Neuron (in vitro differentiated cells): ENCODE measurements at regions not wholly inside any gene's neighbourhood (a gene's known extent, or its start where the extent isn't known, plus 50 kb on each side); places are given as distances from the start of the nearest gene placed in this dataset.

Source experiments
- H2AFZ ChIP-seq: one replicate; pipeline ENCODE4 v1.6.1; 2013; ENCODE audit warnings: low read depth, mild to moderate bottlenecking, inconsistent platforms, low read length, moderate library complexity
- H3K27me3 ChIP-seq: one replicate; pipeline ENCODE4 v1.6.1; 2013; ENCODE audit warnings: low read length; ENCODE audit not compliant: insufficient read depth
- H3K36me3 ChIP-seq: one replicate; pipeline ENCODE4 v1.6.1; 2013; ENCODE audit warnings: low read length; ENCODE audit not compliant: insufficient read depth
- H3K4me1 ChIP-seq: one replicate; pipeline ENCODE4 v1.6.1; 2013; ENCODE audit warnings: low read length; ENCODE audit not compliant: insufficient read depth
- H3K4me3 ChIP-seq: 2 replicates; pipeline ENCODE4 v1.5.1; 2013; ENCODE audit warnings: mild to moderate bottlenecking, low read length, moderate library complexity
- H3K9me3 ChIP-seq: one replicate; pipeline ENCODE4 v1.6.1; 2013; ENCODE audit warnings: low read length

GRCh38 chr9:118640836-118641560, 728.2 kb downstream of the BRINP1 start:
- H3K4me1 ChIP-seq = no peaks in the 10 kb centered on the region
- no peaks in the 10 kb centered on the region for H3K9me3 ChIP-seq
- no peak overlapping the region for H2AFZ ChIP-seq
- H3K4me3 ChIP-seq = no peak overlapping the region
- no peaks in the 10 kb centered on the region for H3K27me3 ChIP-seq
- no peaks in the 10 kb centered on the region for H3K36me3 ChIP-seq

GRCh38 chr9:118643118-118643517, 726.1 kb downstream of the BRINP1 start:
- Histone ChIP-seq H3K9me3 (no peaks in the 10 kb centered on the region), H3K4me3 (no peak overlapping the region), H3K27me3 (no peaks in the 10 kb centered on the region), H3K4me1 (no peaks in the 10 kb centered on the region), H2AFZ (no peak overlapping the region), H3K36me3 (no peaks in the 10 kb centered on the region)

DNA sequence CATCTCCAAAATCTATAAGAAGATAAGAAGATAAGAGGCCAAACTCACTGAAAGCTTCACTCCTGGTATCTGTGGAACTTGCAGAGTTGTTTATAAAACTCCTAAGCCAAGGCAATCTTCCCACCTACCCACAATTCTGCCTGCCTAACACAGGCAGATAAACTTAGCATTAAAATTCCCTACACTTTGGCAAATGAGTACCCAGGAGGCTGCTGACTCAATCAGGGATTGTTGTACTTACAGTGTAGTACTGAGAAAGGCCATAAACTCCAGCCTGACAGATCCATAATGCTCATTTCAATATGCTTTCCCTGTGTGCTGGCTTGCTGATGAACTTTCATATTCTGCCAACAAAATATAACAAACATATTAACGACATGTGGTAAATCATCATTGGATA, 725.2 kb downstream of the BRINP1 start:
- Histone ChIP-seq H3K4me3 (no peak overlapping the region), H2AFZ (no peak overlapping the region), H3K36me3 (no peaks in the 10 kb centered on the region), H3K9me3 (no peaks in the 10 kb centered on the region), H3K4me1 (no peaks in the 10 kb centered on the region), H3K27me3 (no peaks in the 10 kb centered on the region)

- Histone ChIP-seq H3K4me1 (no peaks in the 10 kb centered on the region), H3K9me3 (no peaks in the 10 kb centered on the region), H3K4me3 (no peak overlapping the region), H3K27me3 (no peaks in the 10 kb centered on the region), H3K36me3 (no peaks in the 10 kb centered on the region), H2AFZ (no peak overlapping the region)
Measured at GRCh38 chr9:118647331-118647730, 721.9 kb downstream of the BRINP1 start.

DNA sequence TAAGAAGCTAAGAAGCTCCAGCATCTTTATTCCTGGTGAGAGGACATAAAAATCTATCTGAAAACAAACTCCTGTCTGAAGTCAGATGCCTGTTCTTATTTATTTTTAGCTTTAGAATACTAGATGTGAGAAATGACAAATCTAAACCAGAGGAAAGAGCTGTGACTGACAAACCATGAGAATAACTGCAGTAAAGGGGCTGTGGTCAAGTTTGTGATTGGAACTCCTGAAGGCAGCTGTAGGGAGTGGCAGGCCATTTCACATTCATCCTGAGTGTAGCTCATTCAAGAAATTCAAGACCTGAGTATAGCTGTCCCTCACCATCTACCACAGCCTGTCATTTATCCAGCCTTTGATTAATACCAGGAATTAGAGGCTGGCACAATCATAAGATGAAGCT, 718.8 kb downstream of the BRINP1 start:
- H3K27me3 ChIP-seq = no peaks in the 10 kb centered on the region
- H3K36me3 ChIP-seq = no peaks in the 10 kb centered on the region
- no peak overlapping the region for H2AFZ ChIP-seq
- H3K4me1 ChIP-seq = no peaks in the 10 kb centered on the region
- H3K9me3 ChIP-seq = no peaks in the 10 kb centered on the region
- H3K4me3 ChIP-seq = no peak overlapping the region

DNA sequence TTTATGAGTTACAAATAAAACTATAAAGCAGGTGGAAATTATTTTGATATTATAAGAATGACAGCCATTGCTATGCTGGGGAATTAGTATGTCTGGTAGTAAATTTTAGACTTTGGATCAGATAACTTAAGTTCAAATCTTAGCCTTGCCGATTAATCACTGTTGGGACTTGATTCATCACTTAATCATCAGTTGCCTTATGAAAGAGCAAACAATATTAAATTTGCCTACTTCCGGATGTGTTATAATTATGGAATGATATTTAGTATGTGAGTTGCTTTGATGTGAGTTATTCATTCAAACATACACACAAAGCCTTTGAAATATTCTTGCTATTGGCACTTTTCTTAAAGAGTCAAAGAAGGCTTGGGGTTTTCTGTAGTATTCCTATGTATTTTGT, 717.7 kb downstream of the BRINP1 start:
- Histone ChIP-seq H3K4me3 (no peak overlapping the region), H3K9me3 (no peaks in the 10 kb centered on the region), H3K27me3 (no peaks in the 10 kb centered on the region), H3K36me3 (no peaks in the 10 kb centered on the region), H3K4me1 (no peaks in the 10 kb centered on the region), H2AFZ (no peak overlapping the region)

DNA sequence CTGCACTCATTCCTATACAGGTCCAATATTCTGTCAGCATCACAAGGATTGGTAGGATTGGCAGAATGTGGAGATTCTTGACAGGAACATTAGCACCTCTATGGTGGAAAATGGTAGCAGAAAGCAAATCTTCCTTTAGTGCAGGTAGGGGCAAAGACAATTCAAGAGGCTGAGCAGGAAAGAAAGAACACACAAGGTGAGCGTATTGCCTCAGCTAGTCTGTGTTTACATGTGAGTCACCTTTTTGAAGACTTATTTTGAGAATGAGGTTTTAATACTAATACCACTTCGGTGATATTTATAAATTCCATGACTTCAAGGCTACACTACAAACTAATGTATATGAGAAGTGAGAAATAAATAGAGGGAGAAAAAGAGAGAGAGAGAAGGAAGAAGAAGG, 717.0 kb downstream of the BRINP1 start:
- no peaks in the 10 kb centered on the region for H3K36me3 ChIP-seq
- H3K27me3 ChIP-seq = no peaks in the 10 kb centered on the region
- no peaks in the 10 kb centered on the region for H3K9me3 ChIP-seq
- H2AFZ ChIP-seq = no peak overlapping the region
- no peak overlapping the region for H3K4me3 ChIP-seq
- no peaks in the 10 kb centered on the region for H3K4me1 ChIP-seq

DNA sequence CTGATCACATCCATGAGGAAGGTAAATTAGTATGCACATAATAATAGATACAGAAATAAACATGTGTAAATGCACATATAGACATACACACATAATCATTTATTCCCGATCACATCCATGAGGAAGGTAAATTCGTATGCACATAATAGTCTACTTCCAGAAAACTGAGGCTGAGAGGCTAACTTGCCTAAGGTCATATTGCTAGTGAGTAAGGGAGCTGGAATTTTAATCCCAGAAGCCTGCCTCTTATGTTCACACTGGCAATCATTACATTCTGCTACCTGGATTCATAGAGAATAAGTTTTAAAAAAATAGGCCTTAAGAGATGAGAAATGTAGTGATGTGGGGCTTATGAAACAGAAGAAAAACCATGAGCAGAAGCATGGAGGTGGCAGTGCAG, 716.3 kb downstream of the BRINP1 start:
- Histone ChIP-seq H3K27me3 (no peaks in the 10 kb centered on the region), H3K9me3 (no peaks in the 10 kb centered on the region), H3K36me3 (no peaks in the 10 kb centered on the region), H3K4me3 (no peak overlapping the region), H3K4me1 (no peaks in the 10 kb centered on the region), H2AFZ (no peak overlapping the region)

DNA sequence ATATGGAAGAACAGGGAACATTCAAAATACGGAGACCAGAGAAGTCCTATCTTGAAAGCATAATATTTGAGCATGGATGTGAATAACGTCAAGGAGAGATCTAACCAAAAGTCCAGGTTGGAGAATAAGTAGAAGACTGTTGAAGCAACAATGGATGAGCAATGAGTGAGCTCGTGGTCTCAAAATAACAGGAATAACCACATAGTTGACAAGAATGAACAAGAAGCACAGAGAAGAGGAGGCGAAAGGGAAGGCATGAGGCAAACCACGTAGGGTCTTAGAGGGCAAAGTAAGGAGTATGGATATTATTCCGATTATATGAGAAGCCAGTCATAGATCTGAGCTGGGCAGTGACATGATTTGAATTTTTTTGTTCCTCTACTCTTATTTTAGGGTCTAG, 710.2 kb downstream of the BRINP1 start:
- H2AFZ ChIP-seq = no peak overlapping the region
- no peaks in the 10 kb centered on the region for H3K27me3 ChIP-seq
- no peaks in the 10 kb centered on the region for H3K36me3 ChIP-seq
- H3K4me3 ChIP-seq = no peak overlapping the region
- H3K9me3 ChIP-seq = no peaks in the 10 kb centered on the region
- H3K4me1 ChIP-seq = no peaks in the 10 kb centered on the region

DNA sequence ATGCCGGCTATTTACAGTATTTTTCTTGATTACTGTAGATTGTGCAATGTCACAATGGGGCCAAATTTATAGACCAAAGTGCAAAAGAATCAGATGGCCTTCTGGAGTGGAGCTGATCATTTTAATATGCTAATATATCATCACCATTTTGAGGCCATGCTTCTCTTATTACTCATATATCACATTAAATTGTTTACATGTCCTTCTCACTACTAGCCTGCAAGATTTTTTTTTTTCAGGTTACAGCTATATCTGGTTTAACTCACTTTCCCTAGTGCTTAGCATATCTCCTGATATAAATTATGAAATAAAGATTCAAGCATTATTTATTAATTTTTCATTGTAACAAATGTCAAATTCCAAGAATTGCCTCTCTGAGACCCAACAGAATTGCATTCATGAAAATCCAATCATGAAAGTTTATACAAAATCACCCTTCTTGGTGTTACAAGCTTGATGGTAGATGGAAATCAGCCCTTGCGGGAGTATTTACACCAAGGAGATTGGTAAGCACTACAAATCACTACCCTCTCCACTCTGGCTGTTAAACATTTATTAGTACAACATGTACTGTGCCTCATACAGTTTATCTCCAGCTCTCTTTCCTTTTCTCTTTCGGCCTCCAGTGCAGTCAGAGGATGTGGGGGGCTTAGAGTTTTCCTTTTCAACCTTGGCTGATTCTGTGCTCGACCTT, 703.9 kb downstream of the BRINP1 start:
- H3K4me1 ChIP-seq = no peaks in the 10 kb centered on the region
- H3K4me3 ChIP-seq = no peak overlapping the region
- H3K36me3 ChIP-seq = no peaks in the 10 kb centered on the region
- H2AFZ ChIP-seq = no peak overlapping the region
- no peaks in the 10 kb centered on the region for H3K9me3 ChIP-seq
- H3K27me3 ChIP-seq = no peaks in the 10 kb centered on the region

- no peaks in the 10 kb centered on the region for H3K27me3 ChIP-seq
- H3K4me3 ChIP-seq = no peak overlapping the region
- H2AFZ ChIP-seq = no peak overlapping the region
- no peaks in the 10 kb centered on the region for H3K36me3 ChIP-seq
- H3K4me1 ChIP-seq = no peaks in the 10 kb centered on the region
- no peaks in the 10 kb centered on the region for H3K9me3 ChIP-seq
Measured at GRCh38 chr9:118670011-118670953, 699.0 kb downstream of the BRINP1 start.

DNA sequence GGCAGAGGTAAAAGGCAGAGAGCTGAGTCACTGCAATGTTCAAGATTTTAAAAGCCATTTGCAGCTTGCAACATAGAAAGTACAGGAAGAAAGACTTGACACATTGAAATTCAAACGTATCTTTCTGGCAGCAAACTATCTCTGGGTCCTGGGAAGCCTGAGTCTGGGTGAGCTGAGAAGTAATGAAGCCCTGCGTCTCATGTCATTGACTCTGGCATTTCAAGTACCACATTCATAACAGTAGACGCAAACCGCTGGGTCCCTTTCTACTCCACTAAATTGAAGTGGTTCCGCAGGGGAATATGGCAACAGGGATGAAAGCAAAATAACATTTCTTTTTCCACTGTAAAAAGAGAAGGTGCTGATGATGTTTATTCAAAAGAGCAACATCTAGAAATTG, 694.3 kb downstream of the BRINP1 start:
- Histone ChIP-seq H3K9me3 (no peaks in the 10 kb centered on the region), H3K4me3 (no peak overlapping the region), H3K27me3 (no peaks in the 10 kb centered on the region), H2AFZ (no peak overlapping the region), H3K4me1 (no peaks in the 10 kb centered on the region), H3K36me3 (no peaks in the 10 kb centered on the region)
